ENCODE measurements at regions not wholly inside any gene's neighbourhood (a gene's known extent, or its start where the extent isn't known, plus 50 kb on each side); places are given as distances from the start of the nearest gene placed in this dataset.

- TF ChIP-seq CTCF (optimal IDR thresholded peaks at IDR 0.05 in 1 of 3, IDR thresholded peaks at IDR 0.05 in 1 of 3, conservative IDR thresholded peaks at IDR 0.05 in 1 of 3; ENCODE audit: extremely low read depth in 1 of 3, insufficient read depth in 2 of 3, low read length in 3 of 3), result no peak
- TF ChIP-seq EZH2 (IDR thresholded peaks at IDR 0.05; ENCODE audit: low read length), result no peak
Observed at GRCh38 chr9:21638104-21638503, 156.0 kb upstream of the IFNE start.
